Activated T-helper 17 cell treated with anti-CD3 and anti-CD28 coated beads, Interleukin-2, amount 50 U/mL, for 72 hours (primary cell): ENCODE measurements at regions not wholly inside any gene's neighbourhood (a gene's known extent, or its start where the extent isn't known, plus 50 kb on each side); places are given as distances from the start of the nearest gene placed in this dataset.

Experiments used
- ATAC-seq: fragments of 150-1000 bp; cut with Tn5 transposase; replicated peaks from 2 replicates; pipeline ENCODE4 v1.10.0; 2021; ENCODE audit warnings: mild to moderate bottlenecking, moderate library complexity
- H3K27ac Mint-ChIP-seq: one replicate; pipeline ENCODE4 v1.8.0; 2022; ENCODE audit warnings: mixed read lengths
- H3K27me3 Mint-ChIP-seq: one replicate; pipeline ENCODE4 v1.8.0; 2022; ENCODE audit warnings: mixed read lengths
- H3K36me3 Mint-ChIP-seq: one replicate; pipeline ENCODE4 v1.8.0; 2022; ENCODE audit warnings: low read depth, mild to moderate bottlenecking, mixed read lengths
- H3K4me1 Mint-ChIP-seq: one replicate; pipeline ENCODE4 v1.8.0; 2022; ENCODE audit warnings: mixed read lengths
- H3K4me3 Mint-ChIP-seq: one replicate; pipeline ENCODE4 v1.8.0; 2022; ENCODE audit warnings: mild to moderate bottlenecking, mixed read lengths
- H3K9me3 Mint-ChIP-seq: one replicate; pipeline ENCODE4 v1.8.0; 2022; ENCODE audit warnings: mixed read lengths

DNA sequence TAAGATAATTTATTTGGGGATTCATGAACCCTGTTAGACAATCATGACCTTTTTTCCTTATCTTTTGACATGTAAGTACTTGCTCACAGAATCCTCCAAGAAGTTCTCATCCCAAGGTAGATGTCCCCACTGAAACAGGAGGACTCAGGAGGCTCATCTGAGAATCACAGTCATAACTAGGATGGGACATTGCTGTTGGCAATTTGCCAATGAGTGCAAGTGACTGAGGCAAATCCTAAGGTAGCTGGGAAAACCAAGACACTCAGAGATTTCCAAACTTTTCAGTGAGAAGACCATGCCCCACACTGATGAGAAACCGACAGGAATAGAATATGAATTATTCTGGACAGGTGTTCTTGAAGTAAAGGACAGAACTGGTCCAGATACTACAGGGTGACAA lies 735.0 kb downstream of the TMEM182 start:
- Mint-ChIP-seq H3K36me3 (no peaks in the 10 kb centered on the region), H3K9me3 (peaks cover 9% of the 10 kb centered on the region)
- ATAC-seq, result no peak

DNA sequence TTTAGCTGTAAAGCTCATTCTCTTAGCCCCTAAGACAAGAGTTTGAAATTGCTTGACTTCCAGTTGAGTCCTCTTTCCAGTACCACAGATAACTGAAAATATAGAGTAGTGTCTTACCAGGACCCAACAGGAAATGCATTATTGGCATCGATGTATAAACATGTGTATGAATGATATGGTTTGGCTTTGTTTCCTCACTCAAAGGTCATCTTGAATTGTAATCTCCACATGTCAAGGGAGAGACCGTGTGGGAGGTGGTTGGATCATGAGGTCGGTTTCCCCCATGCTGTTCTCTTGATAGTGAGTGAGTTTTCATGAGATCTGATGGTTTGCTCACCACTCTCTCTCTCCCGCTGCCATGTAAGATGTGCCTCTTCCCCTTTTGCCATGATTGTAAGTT lies 745.0 kb downstream of the TMEM182 start:
- ATAC-seq, result no peak
- no peak overlapping the region for H3K4me3 Mint-ChIP-seq
- H3K27ac Mint-ChIP-seq, result no peak overlapping the region
- no peaks in the 10 kb centered on the region for H3K4me1 Mint-ChIP-seq
- H3K36me3 Mint-ChIP-seq, result no peaks in the 10 kb centered on the region
- no peaks in the 10 kb centered on the region for H3K27me3 Mint-ChIP-seq
- H3K9me3 Mint-ChIP-seq, result peaks cover 26% of the 10 kb centered on the region

More for the DNA sequence above, 735.0 kb downstream of the TMEM182 start:
- no peaks in the 10 kb centered on the region for H3K4me1 Mint-ChIP-seq
- H3K27ac Mint-ChIP-seq, result no peak overlapping the region
- H3K27me3 Mint-ChIP-seq, result no peaks in the 10 kb centered on the region
- no peak overlapping the region for H3K4me3 Mint-ChIP-seq

DNA sequence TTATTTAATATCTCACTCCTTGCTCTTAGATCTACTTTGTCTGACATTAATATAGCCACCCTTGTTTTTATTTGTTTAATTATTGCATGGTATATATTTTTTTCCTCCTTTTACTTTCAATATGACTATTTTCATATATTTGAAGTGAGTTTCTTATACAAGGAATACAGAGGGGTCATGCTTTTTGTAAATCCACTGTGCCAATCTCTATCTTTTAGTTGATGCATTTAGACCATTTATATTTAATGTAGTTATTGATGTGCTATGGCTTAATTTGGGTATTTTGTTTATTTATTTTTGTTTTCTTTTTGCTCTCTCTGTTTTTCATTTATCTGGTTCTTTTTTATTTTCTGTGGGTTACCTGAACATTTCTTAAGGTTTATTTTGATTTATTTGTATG lies 750.6 kb downstream of the TMEM182 start:
- Mint-ChIP-seq H3K27ac (no peak overlapping the region), H3K4me1 (no peaks in the 10 kb centered on the region), H3K27me3 (no peaks in the 10 kb centered on the region), H3K9me3 (peaks cover 34% of the 10 kb centered on the region), H3K36me3 (no peaks in the 10 kb centered on the region), H3K4me3 (no peak overlapping the region)
- no peak for ATAC-seq

DNA sequence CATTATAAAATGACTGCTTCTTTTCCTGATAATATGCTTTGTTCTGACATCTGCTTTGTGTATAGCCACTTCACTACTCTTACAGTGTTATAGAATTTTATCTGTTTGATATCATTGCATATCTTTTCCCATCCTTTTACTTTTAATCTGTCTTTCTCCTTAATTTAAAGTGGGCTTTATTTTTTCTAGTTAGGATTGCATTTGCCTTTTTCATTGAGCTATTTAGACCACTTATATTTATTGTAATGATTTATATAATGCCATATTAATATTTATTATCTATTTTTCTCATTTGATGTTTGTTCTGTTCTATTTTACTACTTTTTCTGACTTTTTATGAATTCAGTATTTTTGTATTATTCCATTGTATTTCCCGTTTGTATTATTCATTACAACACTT lies 758.7 kb downstream of the TMEM182 start:
- no peaks in the 10 kb centered on the region for H3K27me3 Mint-ChIP-seq
- H3K4me3 Mint-ChIP-seq, result no peak overlapping the region
- peaks cover 4% of the 10 kb centered on the region for H3K9me3 Mint-ChIP-seq
- H3K27ac Mint-ChIP-seq, result no peak overlapping the region
- H3K4me1 Mint-ChIP-seq, result no peaks in the 10 kb centered on the region
- ATAC-seq, result no peak
- no peaks in the 10 kb centered on the region for H3K36me3 Mint-ChIP-seq

DNA sequence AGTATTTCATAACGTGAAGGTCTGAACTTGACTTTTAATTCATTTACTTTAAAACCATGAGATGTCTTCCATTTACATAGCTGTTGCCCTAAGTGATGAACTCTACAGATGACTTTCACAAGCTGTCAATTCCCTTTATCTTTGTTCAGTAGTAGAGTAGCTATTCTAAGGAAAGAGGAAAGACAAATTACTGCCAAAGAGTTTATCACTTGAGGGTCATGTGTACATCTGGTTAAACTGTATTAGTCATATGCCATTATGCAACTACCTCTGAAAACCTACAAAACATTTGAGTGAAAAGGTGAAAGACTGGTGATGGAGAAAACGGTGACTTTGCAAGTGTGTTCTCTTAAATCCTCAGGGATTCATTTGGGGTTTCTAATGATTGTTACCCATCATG lies 763.9 kb downstream of the TMEM182 start:
- H3K9me3 Mint-ChIP-seq, result peaks cover 4% of the 10 kb centered on the region
- H3K27ac Mint-ChIP-seq, result no peak overlapping the region
- ATAC-seq, result no peak
- no peaks in the 10 kb centered on the region for H3K36me3 Mint-ChIP-seq
- H3K27me3 Mint-ChIP-seq, result no peaks in the 10 kb centered on the region
- no peak overlapping the region for H3K4me3 Mint-ChIP-seq
- no peaks in the 10 kb centered on the region for H3K4me1 Mint-ChIP-seq

DNA sequence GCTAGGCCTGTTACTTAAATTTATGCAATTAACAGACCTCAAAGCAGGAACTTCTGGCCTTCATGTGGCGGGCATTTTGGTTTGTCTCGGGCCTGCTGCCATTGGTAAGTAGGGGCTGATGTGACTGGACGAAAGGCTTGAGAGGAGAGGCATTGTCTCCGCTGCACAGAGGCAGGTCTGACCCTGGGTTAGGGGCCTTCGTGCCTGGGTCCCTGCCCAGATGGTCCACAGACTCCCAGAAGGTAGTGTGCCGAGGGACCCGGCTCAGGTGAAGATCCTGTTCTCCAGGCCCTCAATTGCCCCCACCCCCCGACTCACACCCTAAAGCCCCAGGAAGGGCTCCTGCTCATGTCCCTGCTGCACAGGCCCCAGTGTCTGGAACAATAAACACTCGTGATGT lies 764.9 kb downstream of the TMEM182 start:
- H3K9me3 Mint-ChIP-seq, result peaks cover 5% of the 10 kb centered on the region
- H3K27ac Mint-ChIP-seq, result no peak overlapping the region
- H3K4me3 Mint-ChIP-seq, result no peak overlapping the region
- H3K27me3 Mint-ChIP-seq, result no peaks in the 10 kb centered on the region
- H3K36me3 Mint-ChIP-seq, result no peaks in the 10 kb centered on the region
- ATAC-seq, result no peak
- no peaks in the 10 kb centered on the region for H3K4me1 Mint-ChIP-seq

DNA sequence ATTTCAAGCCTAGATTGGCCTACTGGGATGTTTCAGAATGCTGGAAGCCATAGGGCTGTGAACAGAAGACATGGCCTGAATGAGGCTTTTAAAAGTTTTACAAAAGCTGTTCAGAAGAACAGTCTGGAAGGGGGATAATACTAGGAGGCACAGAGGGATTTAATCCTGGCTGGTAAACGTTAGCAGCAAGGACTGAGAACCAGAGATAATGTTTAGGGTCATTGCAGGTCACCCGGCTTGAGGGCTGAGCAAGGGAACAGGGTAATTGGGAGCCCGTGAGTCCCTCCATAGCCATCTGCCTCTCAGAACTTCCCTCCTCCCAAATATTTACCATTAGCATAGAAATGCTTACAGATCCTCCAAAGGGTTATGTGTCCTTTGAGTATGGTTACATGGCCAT lies 765.4 kb downstream of the TMEM182 start:
- no peaks in the 10 kb centered on the region for H3K4me1 Mint-ChIP-seq

DNA sequence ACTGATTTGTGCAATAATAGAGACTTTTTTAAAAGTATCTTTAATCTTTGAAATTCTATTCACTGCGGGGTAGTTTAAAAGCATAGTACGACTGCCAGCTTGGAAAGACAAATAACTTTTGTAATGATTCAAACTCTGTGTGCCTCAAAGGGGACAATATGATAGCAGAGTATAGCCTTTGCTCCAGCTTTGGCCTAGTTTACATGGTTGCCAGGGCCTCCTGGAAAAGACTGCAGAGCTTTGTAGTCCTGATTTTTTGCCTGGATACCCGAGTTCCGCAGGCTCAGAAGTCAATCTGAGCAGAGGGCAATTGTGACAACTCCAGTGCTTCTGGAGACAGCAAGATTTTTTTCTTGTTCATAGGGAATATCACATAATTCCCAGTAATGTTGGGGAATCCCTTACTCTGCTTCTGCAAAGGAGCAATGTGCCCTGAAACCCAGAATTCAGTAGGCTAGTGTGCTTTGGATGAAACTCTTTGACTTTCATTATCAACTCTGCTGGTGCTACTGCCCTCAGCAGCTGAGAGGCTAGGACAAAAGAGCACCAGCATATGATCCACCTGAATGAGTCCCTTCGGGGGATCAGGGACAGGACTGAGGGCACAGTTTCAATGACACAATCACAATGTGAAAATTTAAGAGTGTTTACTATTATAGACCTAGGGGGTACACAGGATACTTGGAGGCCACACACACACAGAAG lies 768.1 kb downstream of the TMEM182 start:
- H3K4me1 Mint-ChIP-seq, result no peaks in the 10 kb centered on the region
- no peak overlapping the region for H3K4me3 Mint-ChIP-seq
- peaks cover 3% of the 10 kb centered on the region for H3K9me3 Mint-ChIP-seq
- H3K27me3 Mint-ChIP-seq, result no peaks in the 10 kb centered on the region
- no peaks in the 10 kb centered on the region for H3K36me3 Mint-ChIP-seq
- no peak overlapping the region for H3K27ac Mint-ChIP-seq
- ATAC-seq, result no peak

More for the DNA sequence above, 765.4 kb downstream of the TMEM182 start:
- Mint-ChIP-seq H3K36me3 (no peaks in the 10 kb centered on the region), H3K27me3 (no peaks in the 10 kb centered on the region), H3K9me3 (peaks cover 7% of the 10 kb centered on the region), H3K4me3 (no peak overlapping the region), H3K27ac (no peak overlapping the region)
- ATAC-seq, result no peak

DNA sequence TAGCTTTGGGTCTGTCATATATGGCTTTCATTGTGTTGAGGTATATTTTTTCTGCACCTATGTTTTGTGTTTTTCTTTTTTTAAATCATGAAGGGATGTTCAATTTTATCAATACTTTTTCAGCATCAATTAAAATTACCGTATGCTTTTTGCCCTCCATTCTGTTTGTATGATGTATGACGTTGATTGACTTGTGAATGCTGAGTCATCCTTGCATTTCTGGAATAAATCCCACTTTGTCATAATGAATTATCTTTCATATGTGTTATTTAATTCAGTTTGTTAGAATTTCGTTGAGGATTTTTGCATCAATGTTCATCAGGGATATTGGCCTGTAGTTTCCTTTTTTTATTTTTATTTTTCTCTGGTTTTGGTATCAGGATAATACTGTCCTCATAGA lies 790.9 kb downstream of the TMEM182 start:
- peaks cover 19% of the 10 kb centered on the region for H3K9me3 Mint-ChIP-seq
- no peak overlapping the region for H3K4me3 Mint-ChIP-seq

DNA sequence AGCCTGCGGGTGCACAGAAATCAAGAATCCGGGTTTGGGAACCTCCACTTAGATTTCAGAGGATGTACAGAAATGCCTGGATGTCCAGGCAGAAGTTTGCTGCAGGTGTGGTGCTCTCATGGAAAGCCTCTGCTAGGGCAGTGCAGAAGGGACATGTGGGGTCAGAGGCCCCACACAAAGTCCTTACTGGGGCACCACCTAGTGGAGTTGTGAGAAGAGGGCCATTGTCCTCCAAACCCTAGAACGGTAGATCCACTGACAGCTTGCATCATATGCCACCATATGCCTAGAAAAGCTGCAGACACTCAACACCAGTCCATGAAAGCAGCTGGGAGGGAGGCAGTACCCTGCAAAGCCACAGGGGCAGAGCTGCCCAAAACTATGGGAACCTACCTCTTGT lies 833.0 kb downstream of the TMEM182 start:
- Mint-ChIP-seq H3K27me3 (no peaks in the 10 kb centered on the region), H3K9me3 (peaks cover 18% of the 10 kb centered on the region), H3K36me3 (no peaks in the 10 kb centered on the region), H3K27ac (no peak overlapping the region), H3K4me3 (no peak overlapping the region), H3K4me1 (no peaks in the 10 kb centered on the region)
- no peak for ATAC-seq

More for the DNA sequence above, 790.9 kb downstream of the TMEM182 start:
- H3K27ac Mint-ChIP-seq, result no peak overlapping the region
- no peaks in the 10 kb centered on the region for H3K4me1 Mint-ChIP-seq
- no peaks in the 10 kb centered on the region for H3K36me3 Mint-ChIP-seq
- no peaks in the 10 kb centered on the region for H3K27me3 Mint-ChIP-seq
- no peak for ATAC-seq

DNA sequence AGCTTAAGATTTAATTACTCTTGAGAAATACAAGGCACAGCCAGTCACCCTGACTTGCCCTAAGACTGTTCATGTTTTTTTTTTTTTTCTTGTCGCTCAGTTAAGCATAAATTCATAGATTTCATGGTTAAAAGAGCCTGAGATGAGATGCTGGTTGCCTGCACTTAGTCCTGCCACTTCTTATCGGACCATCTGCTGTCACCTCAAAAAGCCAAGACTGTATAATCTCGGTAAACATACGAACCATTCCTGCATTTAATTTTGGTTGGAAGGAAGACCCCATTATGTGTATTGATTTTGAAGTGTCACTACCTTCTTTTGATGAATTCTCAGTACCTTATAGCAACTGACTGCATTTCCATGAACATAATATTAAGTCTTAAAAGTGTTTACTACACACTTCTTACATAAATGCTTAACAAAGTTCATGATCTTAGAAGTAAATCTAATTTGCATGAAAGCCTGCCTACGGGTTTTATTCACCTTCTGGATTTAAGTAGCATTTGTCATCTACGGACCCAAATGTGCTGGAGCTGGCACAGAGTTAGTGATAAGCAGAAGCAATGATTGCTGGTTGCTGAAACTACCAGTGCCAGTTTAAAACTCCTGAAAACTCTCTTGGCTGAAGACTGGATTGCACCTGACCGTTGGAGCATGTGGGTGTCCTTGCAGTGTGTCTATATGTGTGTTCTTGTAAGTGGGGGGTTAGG lies 843.4 kb downstream of the TMEM182 start:
- Mint-ChIP-seq H3K4me1 (no peaks in the 10 kb centered on the region), H3K27ac (no peak overlapping the region), H3K27me3 (no peaks in the 10 kb centered on the region), H3K4me3 (no peak overlapping the region), H3K9me3 (peaks cover 3% of the 10 kb centered on the region), H3K36me3 (no peaks in the 10 kb centered on the region)
- no peak for ATAC-seq

DNA sequence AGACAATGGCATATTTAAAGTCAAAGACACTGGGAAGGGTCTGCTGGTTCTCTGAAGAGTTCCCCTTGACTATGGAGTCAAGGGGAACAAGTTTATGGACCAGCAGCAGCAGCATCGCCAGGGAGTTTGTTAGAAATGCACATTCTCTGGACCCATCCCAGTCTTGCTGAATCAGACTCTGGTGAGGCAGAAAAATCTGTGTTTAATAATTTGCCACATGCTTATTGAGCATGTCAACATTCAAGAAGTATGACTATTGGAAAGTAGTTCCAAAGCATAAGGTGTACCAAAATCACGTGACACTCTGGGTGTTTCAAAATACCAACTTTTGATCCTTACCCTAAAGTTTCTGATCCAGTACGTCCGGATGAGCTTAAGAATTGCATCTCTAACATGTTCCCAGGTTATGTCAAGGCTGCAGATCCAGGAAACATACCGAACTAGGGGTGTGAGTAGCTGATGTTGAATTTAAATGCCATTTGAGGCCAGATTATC lies 853.8 kb downstream of the TMEM182 start:
- H3K27ac Mint-ChIP-seq, result no peak overlapping the region

DNA sequence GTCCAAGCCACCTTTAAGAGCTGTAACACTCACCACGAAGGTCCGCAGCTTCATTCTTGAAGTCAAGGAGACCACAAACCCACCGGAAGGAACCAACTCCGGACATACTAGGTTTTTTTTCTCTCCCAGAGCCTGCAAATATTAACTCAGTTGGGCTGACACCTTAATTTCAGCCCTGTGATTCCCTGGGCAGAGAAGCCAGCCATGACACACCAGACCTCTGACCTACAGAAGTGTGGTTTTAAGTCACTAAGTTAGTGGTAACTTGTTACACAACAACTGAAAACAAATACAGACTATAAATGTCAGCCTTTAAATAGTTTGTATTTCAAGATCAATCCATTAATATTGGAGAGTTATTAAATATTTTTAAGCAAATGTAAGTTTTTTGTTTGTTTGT lies 855.1 kb downstream of the TMEM182 start:
- no peaks in the 10 kb centered on the region for H3K36me3 Mint-ChIP-seq
- ATAC-seq, result no peak
- no peak overlapping the region for H3K4me3 Mint-ChIP-seq
- peaks cover 12% of the 10 kb centered on the region for H3K9me3 Mint-ChIP-seq
- no peak overlapping the region for H3K27ac Mint-ChIP-seq
- H3K27me3 Mint-ChIP-seq, result no peaks in the 10 kb centered on the region
- H3K4me1 Mint-ChIP-seq, result no peaks in the 10 kb centered on the region

More for the DNA sequence above, 853.8 kb downstream of the TMEM182 start:
- Mint-ChIP-seq H3K36me3 (no peaks in the 10 kb centered on the region), H3K4me1 (no peaks in the 10 kb centered on the region), H3K27me3 (no peaks in the 10 kb centered on the region), H3K9me3 (peaks cover 11% of the 10 kb centered on the region), H3K4me3 (no peak overlapping the region)
- no peak for ATAC-seq

DNA sequence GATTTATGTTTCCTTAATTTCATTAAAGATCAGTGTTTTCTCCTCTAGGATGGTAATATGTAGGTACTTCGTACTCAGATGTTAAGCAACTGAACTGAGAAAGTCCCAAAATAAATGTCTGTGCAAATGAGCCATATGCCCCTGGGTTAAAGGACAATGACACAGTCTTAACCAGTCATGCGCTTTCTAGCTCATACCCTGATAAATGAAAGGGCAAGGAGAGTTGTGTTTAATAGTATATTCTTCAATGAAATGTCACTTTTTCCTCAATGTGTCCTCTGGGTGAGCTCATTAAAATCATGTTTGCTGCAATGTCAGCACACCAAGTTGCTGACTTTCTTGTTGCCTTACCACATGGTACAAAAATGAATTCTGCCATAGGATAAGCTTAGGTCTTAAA lies 856.3 kb downstream of the TMEM182 start:
- H3K36me3 Mint-ChIP-seq, result no peaks in the 10 kb centered on the region
- ATAC-seq, result no peak
- H3K4me1 Mint-ChIP-seq, result no peaks in the 10 kb centered on the region
- no peaks in the 10 kb centered on the region for H3K27me3 Mint-ChIP-seq
- no peak overlapping the region for H3K4me3 Mint-ChIP-seq
- H3K9me3 Mint-ChIP-seq, result peaks cover 22% of the 10 kb centered on the region
- H3K27ac Mint-ChIP-seq, result no peak overlapping the region

DNA sequence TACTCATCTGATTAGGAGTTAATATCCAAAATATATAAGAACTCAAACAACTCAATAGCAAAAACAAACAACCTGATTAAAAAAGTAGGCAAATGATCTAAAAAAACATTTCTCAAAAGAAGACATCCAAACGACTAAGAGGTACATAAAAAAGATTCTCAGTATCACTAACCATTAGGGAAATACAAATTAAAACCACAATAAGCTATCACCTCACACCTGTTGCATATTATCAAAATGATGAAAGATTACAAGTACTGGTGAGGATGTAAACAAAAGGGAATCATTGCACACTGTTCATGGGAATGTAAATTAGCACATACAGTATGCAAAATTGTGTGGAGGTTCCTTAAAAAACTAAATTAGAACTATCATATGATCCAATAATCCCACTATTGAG lies 865.5 kb downstream of the TMEM182 start:
- Mint-ChIP-seq H3K27ac (no peak overlapping the region), H3K4me1 (no peaks in the 10 kb centered on the region), H3K36me3 (no peaks in the 10 kb centered on the region), H3K9me3 (peaks cover 33% of the 10 kb centered on the region), H3K4me3 (no peak overlapping the region), H3K27me3 (no peaks in the 10 kb centered on the region)
- ATAC-seq, result no peak
